NCI-H128 (cell line): ENCODE measurements at regions not wholly inside any gene's neighbourhood (a gene's known extent, or its start where the extent isn't known, plus 50 kb on each side); places are given as distances from the start of the nearest gene placed in this dataset.
"Not testable (repeated sequence)": the region's sequence is repeated elsewhere in the genome, so short reads cannot be mapped to it uniquely, and the experiment has no call there.

ENCODE experiments used
- DNase-seq: peaks from one replicate; lab custom pipeline; 2025; ENCODE audit not compliant: unreplicated experiment; lab: John Stamatoyannopoulos, UW

- DNase-seq = not testable (repeated sequence)
Measured at GRCh38 chr1:166784646-166785045, 54.6 kb upstream of the POGK start.

GRCh38 chr1:166785987-166786386, 53.3 kb upstream of the POGK start:
- DNase-seq = no peak

GRCh38 chr1:166789286-166789685, 50.0 kb upstream of the POGK start:
- DNase-seq = no peak
